Ishikawa (cell line): ENCODE measurements at regions not wholly inside any gene's neighbourhood (a gene's known extent, or its start where the extent isn't known, plus 50 kb on each side); places are given as distances from the start of the nearest gene placed in this dataset.

Experiments
- EP300 ChIP-seq: IDR thresholded peaks from 2 replicates; pipeline ENCODE4 v1.6.1; 2012; ENCODE audit warnings: borderline replicate concordance
- RAD21 ChIP-seq: IDR thresholded peaks from 2 replicates; pipeline ENCODE4 v1.6.1; 2012; ENCODE audit warnings: low read depth
- REST ChIP-seq: IDR thresholded peaks from 2 replicates; pipeline ENCODE4 v1.6.1; 2012; ENCODE audit warnings: low read depth, mild to moderate bottlenecking
- TAF1 ChIP-seq: IDR thresholded peaks from 2 replicates; pipeline ENCODE4 v1.6.1; 2012; ENCODE audit warnings: low read depth, mild to moderate bottlenecking

GRCh38 chr18:28890791-28891190 lies 713.9 kb upstream of the CDH2 start:
- TF ChIP-seq TAF1 (no peak), EP300 (no peak), REST (no peak), RAD21 (no peak)
